Stomach (tissue), 4 donors: ENCODE measurements at regions not wholly inside any gene's neighbourhood (a gene's known extent, or its start where the extent isn't known, plus 50 kb on each side); places are given as distances from the start of the nearest gene placed in this dataset.

Experiments used
- EP300 ChIP-seq: sonication (generic); formaldehyde crosslinking; IDR thresholded peaks from one replicate; pipeline ENCODE4 v1.6.1; 2017; ENCODE audit warnings: antibody characterized with exemption
- TF ChIP-seq, protein P1 (sequence below), 7 experiments: fragments of 450-650 bp in 4 of 7; fragments of 200-600 bp in 3 of 7; sonication (generic) in 3 of 7; IDR thresholded peaks; one replicate each; pipeline ENCODE4 v1.5.1; 2016 to 2019; ENCODE audit warnings: antibody characterized with exemption in 7 of 7, control low read depth in 2 of 7, mild to moderate bottlenecking in 1 of 7

DNA sequence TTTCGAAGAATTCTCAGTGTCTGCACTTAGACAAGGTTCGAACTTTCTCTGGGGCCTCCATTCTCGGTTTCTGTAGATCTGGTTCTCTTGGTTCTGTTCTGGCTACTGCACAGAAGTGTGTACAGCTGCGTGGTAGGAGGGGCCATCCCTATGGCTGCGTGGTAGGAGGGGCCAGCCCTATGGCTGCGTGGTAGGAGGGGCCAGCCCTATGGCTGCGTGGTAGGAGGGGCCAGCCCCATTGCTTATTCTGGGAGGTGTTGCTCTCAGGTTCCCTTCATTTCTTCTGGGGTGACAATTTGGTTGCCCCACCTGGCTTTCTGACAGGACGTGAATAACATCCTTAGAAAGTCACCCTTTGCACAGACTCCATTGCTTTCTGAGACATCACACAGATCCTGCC, 65.2 kb upstream of the CHST15 start:
- TF ChIP-seq EP300, result no peak
- TF ChIP-seq, protein P1, sequence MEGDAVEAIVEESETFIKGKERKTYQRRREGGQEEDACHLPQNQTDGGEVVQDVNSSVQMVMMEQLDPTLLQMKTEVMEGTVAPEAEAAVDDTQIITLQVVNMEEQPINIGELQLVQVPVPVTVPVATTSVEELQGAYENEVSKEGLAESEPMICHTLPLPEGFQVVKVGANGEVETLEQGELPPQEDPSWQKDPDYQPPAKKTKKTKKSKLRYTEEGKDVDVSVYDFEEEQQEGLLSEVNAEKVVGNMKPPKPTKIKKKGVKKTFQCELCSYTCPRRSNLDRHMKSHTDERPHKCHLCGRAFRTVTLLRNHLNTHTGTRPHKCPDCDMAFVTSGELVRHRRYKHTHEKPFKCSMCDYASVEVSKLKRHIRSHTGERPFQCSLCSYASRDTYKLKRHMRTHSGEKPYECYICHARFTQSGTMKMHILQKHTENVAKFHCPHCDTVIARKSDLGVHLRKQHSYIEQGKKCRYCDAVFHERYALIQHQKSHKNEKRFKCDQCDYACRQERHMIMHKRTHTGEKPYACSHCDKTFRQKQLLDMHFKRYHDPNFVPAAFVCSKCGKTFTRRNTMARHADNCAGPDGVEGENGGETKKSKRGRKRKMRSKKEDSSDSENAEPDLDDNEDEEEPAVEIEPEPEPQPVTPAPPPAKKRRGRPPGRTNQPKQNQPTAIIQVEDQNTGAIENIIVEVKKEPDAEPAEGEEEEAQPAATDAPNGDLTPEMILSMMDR (IDR thresholded peaks at IDR 0.05), result no peak
